ENCODE measurements at regions not wholly inside any gene's neighbourhood (a gene's known extent, or its start where the extent isn't known, plus 50 kb on each side); places are given as distances from the start of the nearest gene placed in this dataset.

DNA sequence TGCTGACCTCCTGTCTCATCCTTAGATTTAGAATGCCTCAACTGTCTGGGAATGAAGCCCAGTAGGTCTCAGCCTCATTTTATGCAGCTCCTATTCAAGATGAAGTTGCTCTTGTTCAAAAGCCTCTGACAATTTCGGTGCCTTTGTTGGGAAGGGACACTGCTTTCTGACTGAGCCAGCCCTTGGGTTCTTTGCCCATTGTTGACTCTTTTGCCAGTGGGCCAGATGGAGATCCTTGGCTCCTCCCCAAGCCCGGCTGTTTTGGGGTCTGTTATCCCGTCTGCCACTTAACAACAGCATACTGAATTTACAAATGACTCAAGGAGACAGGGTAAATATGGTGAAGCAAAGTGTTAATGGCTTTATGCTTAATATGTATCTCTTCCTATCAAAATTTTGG, 58.3 kb upstream of the PRKX start:
- Histone ChIP-seq H3K27ac (ENCODE audit: low read depth) (no peak overlapping the region), H3K27me3 (ENCODE audit: insufficient read depth) (no peaks in the 10 kb centered on the region), H3F3A (replicated peaks; ENCODE audit: low read depth) (no peaks in the 10 kb centered on the region), H3K36me3 (ENCODE audit: insufficient read depth) (no peaks in the 10 kb centered on the region), H3K4me1 (ENCODE audit: insufficient read depth) (no peaks in the 10 kb centered on the region), H3K4me3 (no peak overlapping the region), H3K9me2 (ENCODE audit: insufficient read depth) (no peaks in the 10 kb centered on the region), H3K79me2 (replicated peaks; ENCODE audit: insufficient read depth) (no peaks in the 10 kb centered on the region), H4K20me1 (replicated peaks; ENCODE audit: insufficient read depth) (no peaks in the 10 kb centered on the region), H2AFZ (no peak overlapping the region), H3K4me2 (no peak overlapping the region)
- Mint-ChIP-seq H3K27ac (no peak overlapping the region), H3K4me3 (no peak overlapping the region), H3K9me3 (no peaks in the 10 kb centered on the region), H3K27me3 (ENCODE audit: insufficient read depth, low read depth, poor library complexity) (peaks cover 3% of the 10 kb centered on the region), H3K36me3 (ENCODE audit: low read depth) (no peaks in the 10 kb centered on the region), H3K4me1 (no peaks in the 10 kb centered on the region)
- TF ChIP-seq, protein P1, sequence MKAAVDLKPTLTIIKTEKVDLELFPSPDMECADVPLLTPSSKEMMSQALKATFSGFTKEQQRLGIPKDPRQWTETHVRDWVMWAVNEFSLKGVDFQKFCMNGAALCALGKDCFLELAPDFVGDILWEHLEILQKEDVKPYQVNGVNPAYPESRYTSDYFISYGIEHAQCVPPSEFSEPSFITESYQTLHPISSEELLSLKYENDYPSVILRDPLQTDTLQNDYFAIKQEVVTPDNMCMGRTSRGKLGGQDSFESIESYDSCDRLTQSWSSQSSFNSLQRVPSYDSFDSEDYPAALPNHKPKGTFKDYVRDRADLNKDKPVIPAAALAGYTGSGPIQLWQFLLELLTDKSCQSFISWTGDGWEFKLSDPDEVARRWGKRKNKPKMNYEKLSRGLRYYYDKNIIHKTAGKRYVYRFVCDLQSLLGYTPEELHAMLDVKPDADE (IDR thresholded peaks at IDR 0.05), result no peak
- no peak for TF ChIP-seq STAT1 (IDR thresholded peaks at IDR 0.05; ENCODE audit: unreplicated experiment)
- TF ChIP-seq, protein P2, sequence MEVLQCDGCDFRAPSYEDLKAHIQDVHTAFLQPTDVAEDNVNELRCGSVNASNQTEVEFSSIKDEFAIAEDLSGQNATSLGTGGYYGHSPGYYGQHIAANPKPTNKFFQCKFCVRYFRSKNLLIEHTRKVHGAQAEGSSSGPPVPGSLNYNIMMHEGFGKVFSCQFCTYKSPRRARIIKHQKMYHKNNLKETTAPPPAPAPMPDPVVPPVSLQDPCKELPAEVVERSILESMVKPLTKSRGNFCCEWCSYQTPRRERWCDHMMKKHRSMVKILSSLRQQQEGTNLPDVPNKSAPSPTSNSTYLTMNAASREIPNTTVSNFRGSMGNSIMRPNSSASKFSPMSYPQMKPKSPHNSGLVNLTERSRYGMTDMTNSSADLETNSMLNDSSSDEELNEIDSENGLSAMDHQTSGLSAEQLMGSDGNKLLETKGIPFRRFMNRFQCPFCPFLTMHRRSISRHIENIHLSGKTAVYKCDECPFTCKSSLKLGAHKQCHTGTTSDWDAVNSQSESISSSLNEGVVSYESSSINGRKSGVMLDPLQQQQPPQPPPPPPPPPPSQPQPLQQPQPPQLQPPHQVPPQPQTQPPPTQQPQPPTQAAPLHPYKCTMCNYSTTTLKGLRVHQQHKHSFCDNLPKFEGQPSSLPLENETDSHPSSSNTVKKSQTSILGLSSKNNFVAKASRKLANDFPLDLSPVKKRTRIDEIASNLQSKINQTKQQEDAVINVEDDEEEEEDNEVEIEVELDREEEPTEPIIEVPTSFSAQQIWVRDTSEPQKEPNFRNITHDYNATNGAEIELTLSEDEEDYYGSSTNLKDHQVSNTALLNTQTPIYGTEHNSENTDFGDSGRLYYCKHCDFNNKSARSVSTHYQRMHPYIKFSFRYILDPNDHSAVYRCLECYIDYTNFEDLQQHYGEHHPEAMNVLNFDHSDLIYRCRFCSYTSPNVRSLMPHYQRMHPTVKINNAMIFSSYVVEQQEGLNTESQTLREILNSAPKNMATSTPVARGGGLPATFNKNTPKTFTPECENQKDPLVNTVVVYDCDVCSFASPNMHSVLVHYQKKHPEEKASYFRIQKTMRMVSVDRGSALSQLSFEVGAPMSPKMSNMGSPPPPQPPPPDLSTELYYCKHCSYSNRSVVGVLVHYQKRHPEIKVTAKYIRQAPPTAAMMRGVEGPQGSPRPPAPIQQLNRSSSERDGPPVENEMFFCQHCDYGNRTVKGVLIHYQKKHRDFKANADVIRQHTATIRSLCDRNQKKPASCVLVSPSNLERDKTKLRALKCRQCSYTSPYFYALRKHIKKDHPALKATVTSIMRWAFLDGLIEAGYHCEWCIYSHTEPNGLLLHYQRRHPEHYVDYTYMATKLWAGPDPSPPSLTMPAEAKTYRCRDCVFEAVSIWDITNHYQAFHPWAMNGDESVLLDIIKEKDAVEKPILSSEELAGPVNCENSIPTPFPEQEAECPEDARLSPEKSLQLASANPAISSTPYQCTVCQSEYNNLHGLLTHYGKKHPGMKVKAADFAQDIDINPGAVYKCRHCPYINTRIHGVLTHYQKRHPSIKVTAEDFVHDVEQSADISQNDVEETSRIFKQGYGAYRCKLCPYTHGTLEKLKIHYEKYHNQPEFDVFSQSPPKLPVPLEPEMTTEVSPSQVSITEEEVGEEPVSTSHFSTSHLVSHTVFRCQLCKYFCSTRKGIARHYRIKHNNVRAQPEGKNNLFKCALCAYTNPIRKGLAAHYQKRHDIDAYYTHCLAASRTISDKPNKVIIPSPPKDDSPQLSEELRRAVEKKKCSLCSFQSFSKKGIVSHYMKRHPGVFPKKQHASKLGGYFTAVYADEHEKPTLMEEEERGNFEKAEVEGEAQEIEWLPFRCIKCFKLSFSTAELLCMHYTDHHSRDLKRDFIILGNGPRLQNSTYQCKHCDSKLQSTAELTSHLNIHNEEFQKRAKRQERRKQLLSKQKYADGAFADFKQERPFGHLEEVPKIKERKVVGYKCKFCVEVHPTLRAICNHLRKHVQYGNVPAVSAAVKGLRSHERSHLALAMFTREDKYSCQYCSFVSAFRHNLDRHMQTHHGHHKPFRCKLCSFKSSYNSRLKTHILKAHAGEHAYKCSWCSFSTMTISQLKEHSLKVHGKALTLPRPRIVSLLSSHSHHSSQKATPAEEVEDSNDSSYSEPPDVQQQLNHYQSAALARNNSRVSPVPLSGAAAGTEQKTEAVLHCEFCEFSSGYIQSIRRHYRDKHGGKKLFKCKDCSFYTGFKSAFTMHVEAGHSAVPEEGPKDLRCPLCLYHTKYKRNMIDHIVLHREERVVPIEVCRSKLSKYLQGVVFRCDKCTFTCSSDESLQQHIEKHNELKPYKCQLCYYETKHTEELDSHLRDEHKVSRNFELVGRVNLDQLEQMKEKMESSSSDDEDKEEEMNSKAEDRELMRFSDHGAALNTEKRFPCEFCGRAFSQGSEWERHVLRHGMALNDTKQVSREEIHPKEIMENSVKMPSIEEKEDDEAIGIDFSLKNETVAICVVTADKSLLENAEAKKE (CRISPR knock-in tag; IDR thresholded peaks at IDR 0.05), result no peak
- no peak for TF ChIP-seq JUNB (IDR thresholded peaks at IDR 0.05; ENCODE audit: unreplicated experiment)
- no peak for TF ChIP-seq ZNF331 (CRISPR knock-in tag; IDR thresholded peaks at IDR 0.05; ENCODE audit: low read depth)
- no peak for TF ChIP-seq CREB1 (CRISPR knock-in tag; IDR thresholded peaks at IDR 0.05; ENCODE audit: low read depth)
- TF ChIP-seq EZH2 (IDR thresholded peaks at IDR 0.05; ENCODE audit: low read depth, unreplicated experiment), result no peak
- TF ChIP-seq POLR2AphosphoS5 (IDR thresholded peaks at IDR 0.05; ENCODE audit: low read depth), result no peak
- TF ChIP-seq, protein P3, sequence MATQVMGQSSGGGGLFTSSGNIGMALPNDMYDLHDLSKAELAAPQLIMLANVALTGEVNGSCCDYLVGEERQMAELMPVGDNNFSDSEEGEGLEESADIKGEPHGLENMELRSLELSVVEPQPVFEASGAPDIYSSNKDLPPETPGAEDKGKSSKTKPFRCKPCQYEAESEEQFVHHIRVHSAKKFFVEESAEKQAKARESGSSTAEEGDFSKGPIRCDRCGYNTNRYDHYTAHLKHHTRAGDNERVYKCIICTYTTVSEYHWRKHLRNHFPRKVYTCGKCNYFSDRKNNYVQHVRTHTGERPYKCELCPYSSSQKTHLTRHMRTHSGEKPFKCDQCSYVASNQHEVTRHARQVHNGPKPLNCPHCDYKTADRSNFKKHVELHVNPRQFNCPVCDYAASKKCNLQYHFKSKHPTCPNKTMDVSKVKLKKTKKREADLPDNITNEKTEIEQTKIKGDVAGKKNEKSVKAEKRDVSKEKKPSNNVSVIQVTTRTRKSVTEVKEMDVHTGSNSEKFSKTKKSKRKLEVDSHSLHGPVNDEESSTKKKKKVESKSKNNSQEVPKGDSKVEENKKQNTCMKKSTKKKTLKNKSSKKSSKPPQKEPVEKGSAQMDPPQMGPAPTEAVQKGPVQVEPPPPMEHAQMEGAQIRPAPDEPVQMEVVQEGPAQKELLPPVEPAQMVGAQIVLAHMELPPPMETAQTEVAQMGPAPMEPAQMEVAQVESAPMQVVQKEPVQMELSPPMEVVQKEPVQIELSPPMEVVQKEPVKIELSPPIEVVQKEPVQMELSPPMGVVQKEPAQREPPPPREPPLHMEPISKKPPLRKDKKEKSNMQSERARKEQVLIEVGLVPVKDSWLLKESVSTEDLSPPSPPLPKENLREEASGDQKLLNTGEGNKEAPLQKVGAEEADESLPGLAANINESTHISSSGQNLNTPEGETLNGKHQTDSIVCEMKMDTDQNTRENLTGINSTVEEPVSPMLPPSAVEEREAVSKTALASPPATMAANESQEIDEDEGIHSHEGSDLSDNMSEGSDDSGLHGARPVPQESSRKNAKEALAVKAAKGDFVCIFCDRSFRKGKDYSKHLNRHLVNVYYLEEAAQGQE (IDR thresholded peaks at IDR 0.05; ENCODE audit: unreplicated experiment), result no peak
- no peak for ATAC-seq
- no peak for DNase-seq (ENCODE audit: low spot score)
